Activated T-helper 1 cell treated with Interleukin-2 at 50 U/mL for 16 hours (primary cell): ENCODE measurements at regions not wholly inside any gene's neighbourhood (a gene's known extent, or its start where the extent isn't known, plus 50 kb on each side); places are given as distances from the start of the nearest gene placed in this dataset.

Source experiments
- DNase-seq: peaks from one replicate; pipeline ENCODE4 v3.0.0-alpha.2; 2020; ENCODE audit warnings: low read depth

DNA sequence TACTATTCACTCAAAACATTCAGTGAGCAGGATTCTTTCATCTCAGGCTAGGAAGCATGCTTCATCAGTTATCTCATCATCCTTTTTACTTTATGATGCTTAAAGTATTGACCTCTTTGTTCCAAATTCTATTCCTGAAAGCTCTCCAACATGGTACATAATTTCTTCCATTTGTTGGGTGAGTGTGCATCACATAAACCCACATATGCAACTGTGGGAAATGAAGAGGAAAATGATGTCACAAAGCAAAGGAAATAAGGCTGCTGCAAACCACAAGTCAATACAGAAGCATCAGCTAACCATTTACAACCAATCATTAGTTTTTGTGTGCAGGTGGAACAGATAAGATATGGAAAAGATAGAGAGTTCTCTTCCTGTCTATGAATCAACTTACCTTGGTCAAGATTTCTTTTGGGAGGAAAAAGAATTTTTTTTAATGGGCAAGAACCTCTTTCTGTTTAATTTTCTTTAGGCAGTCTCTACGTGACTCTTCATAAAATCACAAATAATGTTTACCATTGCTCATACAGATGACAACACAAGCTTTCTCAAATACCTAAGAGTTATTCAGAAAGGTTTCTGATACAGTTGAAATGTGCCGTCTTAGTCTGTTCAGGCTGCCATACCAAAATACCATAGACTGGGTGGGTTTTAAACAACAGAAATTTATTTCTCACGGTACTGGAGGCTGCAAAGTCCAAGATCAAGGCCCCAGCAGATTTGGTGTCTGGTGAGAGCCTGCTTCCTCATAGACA, 259.9 kb downstream of the ADGRG6 start:
- no peak for DNase-seq

DNA sequence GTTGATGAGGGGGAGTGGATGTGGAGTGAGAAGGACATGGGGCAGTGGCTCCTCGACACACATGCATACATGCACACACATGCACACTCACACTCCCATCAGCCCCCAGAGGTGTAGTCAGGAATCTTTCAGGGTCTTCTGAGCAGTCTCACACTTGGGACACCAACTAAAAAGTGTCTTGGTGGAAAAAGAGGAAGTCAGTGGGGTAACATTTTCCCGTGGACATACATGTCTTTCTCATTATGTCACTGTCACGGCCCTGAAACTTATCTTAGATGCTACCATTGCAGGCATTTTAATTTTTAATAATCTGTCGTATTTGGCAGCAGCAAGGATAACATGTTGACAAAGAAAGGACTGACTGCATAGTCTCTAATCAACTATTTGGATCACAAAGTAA, 261.1 kb downstream of the ADGRG6 start:
- no peak for DNase-seq

DNA sequence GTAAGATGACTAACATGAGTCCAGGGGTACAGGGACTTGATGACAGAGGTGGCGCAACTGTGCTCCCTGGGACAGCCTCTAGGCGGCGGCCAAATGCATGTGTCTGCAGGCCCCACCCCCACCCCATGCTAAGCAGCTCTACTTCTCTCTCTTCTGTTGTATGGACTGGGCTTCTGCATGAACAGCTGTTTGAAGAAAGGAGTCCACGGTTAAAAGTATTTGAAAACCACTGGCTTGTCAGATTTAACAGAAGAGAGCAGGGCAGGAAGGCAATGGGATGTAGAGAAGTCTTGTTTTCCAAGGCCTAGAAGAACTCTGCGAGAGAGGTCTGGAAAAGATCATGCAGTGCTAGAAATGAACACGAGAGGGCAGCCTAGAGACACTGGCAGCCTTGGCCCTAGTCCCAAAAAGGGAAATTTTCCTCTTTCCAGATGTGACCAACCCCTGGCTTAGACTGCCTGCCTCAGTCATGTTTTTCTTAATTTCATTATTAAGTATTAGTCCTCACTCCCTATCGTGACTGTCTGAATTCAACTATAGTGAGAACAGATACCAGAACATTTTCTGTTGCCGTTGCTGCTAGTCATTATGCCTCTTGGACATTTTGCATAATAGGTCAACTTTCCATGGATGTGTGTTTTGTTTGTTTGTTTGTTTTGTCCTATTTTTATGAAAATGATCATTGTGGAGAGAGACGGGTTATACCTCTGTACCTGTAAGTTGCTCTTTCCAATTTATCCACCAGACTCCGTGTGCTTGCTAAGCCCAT, 265.0 kb downstream of the ADGRG6 start:
- DNase-seq: peak; percentile 13

DNA sequence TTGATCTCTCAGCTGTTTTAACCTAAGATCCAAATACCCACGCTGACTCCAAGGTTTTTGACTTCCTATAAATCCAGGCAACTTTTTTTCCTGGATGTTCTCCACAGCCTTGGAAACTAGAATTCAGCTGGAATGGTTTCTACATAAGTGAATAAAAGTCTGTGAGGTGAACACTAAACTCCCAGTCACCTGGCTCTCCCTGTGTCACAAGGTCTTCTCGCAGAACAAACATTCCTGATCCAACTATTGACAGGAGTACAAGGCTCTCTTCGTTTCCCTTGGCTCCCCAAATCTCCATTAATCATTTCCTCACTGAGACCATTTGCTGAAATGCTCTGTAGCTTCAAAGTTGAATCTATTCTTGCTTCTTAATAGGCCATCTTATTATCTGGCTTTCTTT, 265.7 kb downstream of the ADGRG6 start:
- no peak for DNase-seq

DNA sequence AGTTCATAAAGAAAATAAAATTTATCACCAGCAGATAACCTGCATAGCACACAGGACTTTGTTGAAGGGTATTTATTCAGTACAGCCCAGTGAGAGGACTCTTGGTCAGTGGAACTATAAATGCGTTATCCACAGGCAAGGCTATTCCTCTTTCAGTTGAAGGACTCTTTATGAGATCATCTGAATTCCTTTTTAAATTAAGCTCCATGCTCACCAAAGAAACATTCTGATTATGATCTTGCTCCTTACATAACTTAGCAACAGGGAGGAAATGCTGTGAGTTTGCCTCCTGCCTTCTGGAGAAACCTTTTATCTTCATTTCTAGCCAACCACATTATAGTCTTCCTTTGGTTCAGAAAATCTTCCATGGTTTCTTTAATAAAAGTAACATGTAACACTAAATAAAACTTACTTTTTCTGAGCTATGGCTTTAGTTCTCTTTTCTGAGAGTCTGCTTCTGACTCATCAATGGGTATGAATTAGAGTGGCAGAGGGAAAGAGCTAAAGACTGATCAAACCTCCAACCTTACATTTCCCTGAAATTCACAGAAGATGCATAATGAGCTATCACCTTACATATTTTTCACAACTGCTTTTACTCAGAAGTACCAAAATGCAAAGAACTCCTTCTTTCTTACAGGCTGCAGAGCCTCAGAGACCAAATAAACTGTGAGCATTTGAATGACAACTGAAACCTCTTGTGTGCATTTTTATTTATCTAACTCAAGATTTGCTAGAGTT, 267.2 kb downstream of the ADGRG6 start:
- no peak for DNase-seq

DNA sequence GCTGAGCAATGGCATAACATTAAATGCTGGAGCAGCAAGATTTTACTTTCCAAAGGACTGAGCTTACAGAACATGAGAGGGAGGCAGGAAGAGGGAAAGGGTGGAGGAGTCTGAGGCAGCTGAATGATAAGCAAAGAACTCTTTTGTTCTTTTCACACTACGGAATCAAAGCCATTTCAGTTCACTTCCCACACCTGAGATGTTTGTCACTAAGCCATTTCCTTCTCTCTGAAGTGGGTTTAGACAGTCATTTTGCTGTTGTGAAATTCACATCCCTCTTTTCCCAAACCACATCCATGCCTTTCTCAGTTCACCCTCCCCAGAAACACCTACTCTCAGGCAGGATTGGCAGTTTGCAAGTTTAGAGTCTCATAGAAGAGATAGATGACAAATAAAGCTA, 267.9 kb downstream of the ADGRG6 start:
- DNase-seq: no peak

DNA sequence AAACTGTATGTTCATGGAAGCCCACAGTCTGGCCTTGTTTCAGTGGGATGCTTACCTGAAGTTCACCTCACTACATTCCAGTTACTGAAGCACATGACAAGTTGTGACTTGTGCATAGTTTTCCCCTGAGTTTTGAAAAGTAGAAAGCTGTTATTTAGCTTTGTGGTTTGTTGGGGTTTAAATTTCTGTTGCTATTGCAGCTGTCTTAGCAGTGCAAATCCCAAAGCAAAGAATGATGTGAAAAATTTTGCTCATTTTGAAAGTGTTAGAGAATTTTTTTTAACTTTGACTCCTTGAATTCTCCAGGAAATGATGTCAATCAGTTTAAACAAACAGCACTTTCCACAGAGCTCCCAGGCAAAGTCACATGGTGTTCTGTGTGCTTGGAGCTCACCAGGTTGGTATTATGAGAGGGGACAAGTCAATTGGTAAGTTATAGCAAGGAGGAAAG, 268.4 kb downstream of the ADGRG6 start:
- DNase-seq: no peak

DNA sequence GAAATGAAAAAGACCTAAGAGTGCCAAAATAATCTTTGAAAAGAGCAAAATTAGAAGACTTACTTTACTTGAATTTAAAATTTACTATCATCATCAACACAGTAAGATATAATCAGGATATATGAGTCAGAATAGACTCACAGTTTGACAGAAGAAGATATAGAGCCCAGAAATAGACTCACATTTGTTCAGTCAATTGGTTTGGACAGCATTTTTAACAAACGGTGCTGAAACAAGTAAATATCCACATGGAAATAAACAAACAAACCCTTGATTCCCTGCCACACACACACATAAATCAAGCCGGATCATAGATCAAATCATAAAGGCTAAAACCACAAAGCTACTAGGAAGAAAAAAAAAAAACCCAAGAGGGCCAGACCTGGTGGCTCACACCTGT, 291.1 kb downstream of the ADGRG6 start:
- DNase-seq: no peak

DNA sequence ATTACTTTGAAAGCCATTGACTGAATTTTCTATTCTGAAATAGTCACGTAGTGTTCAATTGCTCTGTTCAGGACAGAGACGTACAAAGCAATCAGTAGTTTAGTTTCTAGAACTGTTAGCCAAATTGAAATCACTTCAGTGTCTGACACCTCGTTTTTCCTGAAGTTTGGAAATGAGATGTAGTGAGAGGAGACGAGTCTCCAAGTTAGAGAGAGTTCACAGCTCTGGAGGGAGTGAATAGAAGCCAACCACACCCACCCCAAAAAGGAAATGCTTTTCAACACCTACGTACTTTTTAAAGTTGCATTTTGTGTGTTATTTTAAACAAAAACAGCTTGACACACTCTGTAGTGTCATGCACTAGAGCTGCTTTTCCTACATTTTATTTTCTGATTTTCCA, 296.0 kb downstream of the ADGRG6 start:
- DNase-seq: no peak

DNA sequence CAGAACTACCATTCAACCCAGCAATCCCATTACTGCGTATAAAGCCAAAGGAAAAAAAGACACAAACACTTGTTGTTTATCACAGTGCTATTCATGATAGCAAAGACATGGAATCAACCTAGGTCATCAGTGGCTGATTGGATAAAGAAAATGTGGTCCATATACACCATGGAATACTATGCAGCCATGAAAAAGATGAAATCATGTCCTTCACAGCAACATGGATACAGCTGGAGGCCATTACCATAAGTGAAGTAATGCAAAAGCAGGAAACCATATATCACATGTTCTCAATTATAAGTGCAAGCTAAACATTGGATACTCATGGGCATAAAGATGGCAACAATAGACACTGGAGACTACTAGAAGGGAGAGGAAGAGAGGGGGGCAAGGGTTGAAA, 299.6 kb downstream of the ADGRG6 start:
- DNase-seq: no peak

DNA sequence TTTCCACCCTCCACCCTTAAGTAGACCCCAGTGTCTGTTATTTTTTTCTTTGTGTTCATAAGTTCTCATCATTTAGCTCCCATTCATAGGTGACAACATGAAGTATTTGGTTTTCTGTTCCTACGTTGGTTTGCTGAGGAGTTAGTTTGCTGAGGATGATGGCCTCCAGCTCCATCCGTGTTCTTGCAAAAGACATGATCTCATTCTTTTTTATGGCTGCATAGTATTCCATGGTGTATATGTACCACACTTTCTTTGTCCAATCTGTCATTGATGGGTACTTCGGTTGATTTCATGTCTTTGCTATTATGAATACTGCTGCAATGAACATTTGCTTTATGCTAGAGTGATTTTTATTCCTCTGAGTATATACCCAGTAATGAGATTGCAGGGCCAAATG, 301.2 kb downstream of the ADGRG6 start:
- no peak for DNase-seq

DNA sequence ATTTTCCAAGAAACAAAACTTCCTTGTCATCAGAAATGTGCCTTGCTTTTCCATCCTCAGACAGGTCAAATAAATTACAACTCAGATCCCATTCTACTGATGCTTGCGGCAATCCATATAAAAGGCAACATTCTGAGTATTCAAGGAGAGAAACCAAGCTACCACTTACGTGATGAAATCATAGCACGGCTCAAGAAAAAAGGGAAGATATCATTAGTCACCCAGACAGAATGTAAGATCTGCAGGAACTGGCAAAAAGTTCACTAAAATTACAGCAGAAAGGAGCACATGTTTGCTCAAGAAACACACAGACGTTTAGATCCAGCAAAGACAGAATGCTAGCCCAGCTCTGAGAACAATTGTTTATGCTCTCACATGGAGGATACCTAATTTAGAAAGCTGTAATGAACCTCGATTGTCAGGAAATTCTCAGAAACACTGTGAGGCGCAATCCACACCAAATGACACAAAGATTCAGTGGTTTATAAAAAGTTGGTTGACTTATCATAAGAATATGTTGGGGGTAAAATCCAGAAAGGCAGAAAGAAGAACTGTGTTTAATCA, 304.2 kb downstream of the ADGRG6 start:
- DNase-seq: no peak

DNA sequence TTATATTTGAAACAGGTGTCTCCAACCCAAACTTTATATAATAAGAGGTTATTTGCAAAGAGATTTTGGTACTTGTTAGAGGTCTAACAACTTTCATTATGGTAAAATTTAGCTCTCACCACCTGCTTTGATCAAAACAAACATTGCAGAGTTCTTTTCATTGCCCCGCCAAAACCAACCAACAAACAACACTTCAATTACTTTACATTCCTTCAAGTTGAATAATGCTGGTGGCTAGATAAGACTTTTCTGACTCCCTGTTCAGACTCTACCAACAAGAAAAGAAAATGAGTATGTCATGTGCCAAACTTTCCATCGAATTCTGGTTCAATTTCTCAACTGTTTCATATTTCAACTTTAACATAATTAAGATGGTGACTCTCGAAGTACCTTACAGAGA, 311.1 kb downstream of the ADGRG6 start:
- DNase-seq: no peak

DNA sequence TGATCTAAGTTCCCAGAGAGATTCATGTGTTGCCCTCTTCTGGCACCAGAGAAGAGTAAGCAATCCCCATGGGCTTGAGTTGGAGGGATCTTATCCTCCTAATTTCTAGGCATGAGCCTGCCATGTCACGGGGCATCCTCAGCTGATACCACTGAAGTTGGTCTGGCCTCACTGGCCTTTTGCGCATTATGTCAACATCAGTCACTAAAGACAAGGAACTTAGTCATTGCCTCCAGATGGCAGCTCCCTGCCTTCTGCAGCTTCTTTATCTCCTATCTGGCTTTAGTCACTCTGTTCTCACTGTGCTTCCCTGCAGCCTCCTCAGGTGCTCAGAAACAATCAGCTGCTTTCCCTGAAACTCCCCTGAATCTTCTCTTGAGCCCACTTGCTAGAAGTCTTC, 312.2 kb downstream of the ADGRG6 start:
- no peak for DNase-seq

DNA sequence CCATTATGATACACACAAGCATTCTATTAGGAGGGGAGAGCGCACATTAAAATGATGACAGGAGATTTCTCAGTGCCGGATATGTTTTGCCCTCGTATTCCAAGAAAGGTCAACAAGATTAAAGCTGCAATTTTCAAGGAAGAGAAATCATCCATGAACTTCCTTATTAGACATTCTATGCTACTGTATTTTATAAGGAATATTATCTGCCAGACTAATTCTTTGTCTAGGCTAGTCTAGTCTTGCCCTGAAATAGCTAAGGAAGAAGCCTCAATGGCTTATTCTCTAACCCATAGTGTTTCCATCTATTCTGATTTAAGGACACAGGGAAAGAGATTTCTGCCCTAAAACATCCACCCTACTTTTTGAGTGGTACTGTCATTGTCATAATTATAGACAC, 315.4 kb downstream of the ADGRG6 start:
- DNase-seq: no peak

DNA sequence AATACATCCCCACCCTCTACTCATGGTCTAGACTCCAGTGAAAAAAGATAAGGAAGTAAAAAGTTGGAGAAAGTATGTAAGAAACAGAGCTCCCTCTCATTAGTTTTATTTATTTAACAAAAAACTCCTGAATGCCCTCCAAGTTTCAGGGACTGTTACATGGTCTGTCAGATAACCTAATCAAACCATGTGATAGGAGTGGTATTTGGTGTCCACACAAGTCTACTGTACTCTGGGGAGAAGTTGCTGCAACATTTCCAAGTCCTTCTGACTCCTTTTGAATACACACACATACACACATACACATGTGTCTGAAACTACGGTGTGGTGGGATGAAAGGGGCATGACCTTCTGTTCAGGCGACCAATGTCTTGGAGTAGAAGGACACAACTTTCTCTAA, 320.0 kb downstream of the ADGRG6 start:
- DNase-seq: no peak

DNA sequence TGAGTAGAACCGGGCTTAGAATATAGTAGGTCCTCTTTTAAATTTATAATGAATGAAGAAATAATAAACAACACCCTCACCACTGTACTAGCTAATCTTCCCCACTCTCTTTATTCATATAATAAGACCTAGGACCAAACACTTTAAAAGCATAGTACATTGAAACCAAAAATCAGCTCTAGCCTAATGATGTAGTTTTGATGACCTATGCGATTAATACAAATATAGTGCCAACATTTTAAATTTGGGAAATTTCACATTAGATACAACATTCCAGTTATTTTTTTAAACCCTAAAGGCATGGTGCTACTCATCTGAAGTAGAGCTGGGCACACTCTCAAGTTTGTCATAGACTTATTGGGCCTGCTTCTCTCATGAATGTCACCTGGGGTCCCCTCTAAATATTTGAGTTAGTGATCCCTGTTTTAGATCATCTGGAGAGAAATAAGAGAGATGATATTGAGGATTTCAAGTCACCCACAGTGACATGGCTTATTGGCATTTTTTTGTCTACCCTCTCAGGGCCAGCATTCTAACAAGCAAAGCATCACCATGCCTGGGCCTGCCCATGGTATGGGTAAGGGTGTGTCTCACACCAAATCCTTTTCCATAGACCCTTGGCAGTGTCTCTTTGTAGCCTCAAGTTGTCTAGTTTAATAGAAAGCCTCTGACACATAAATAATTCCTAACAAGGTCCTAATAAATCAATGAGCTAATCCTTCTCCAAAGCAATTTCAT, 319.8 kb downstream of the HIVEP2 start:
- no peak for DNase-seq

DNA sequence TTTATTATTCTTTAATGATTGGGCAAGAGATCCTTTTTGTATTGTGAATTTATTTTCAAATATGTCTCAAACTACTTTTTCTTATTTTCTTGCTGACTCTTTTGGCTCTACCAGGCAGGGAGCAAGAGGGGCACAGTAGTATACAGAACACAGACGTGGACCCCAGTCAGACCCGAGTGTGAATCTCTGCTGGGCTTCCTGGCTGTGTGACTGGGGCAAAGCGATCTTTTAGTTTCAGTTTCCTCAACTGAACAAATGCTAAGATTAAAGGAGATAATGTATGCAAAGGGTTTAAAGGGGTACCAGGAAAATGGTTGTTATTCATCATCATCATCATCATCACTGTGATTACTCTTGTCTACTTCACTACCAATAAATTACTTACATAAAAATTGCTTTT, 317.5 kb downstream of the HIVEP2 start:
- DNase-seq: no peak

DNA sequence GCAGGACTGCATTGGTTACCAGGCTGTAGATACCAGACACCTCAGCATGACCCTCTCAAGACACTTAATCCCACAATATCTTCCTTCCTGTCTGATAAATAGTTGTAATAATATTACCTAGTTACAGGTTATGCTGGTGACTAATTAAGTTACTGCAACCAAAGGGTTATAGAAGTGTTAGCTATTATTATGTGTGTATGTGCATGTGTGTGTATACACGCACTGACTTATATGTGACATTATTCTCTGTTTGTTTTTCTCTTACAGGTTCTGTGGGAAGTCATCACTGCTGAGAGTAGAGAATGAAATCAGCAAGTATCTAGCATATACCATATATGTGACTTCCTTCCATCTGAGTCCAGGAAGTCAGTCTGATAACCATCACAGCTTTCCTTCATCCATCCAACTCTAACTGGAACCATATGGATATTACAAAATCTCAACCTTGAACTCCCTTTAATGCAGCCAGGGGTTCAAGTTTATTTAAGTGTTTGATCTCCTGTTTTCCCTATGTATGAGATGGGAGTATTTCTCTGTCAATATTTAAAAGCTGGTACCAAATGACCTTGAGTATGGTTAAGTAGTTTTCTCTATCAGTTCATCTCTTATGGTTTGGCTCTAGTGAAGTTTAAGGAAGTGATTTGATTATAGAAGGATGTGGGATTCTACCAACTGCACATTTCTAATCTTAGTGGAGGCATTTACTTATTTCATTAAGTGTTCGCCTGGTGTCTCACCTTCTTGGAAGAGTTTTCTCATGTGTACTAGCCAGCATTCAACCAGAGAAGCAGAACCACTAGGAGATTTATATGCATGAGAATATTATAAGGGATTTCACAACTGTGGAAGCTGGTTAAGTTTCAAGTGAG, 313.2 kb downstream of the HIVEP2 start:
- no peak for DNase-seq

DNA sequence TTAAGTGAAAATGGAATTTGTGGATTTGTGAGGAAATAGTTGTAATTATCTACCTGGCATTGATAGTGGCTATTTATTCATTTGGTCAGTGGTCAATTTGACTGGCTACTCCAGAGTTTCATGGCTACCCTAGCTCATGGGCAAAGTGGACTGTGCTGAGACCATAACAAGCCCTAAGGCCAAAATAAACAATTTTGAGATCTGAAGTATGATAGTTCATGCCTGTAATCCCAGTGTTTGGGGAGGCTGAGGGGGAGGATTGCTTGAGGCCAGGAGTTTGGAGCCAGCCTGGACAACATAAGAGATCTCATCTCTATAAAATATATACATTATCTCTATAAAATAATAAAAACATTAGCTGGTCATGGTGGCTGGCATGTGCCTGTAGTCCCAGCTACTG, 311.7 kb downstream of the HIVEP2 start:
- DNase-seq: no peak

DNA sequence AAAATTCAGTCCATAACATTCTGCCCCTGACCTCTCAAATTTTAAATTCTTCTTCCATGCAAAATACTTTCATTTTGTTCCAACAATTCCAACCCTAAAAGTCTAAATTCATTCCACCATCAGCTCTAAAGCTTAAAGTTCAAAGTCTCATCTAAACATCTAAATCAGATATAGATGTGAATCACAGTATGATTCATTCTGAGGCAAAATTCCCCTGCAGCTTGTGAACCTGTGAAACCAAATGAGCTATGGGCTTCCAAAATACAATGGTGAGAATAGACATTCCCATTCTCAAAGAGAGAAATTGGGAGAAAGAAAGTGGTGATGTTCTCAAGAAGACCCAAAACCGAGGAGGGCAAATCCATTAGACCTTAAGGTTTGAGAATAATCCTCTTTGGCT, 309.8 kb downstream of the HIVEP2 start:
- no peak for DNase-seq
